Activated CD4-positive, alpha-beta T cell treated with anti-CD3 and anti-CD28 coated beads for 4 hours (primary cell): ENCODE measurements at regions not wholly inside any gene's neighbourhood (a gene's known extent, or its start where the extent isn't known, plus 50 kb on each side); places are given as distances from the start of the nearest gene placed in this dataset.

Experiments used
- DNase-seq, 2 donors: peaks; one replicate each; pipeline ENCODE4 v3.0.0-alpha.2; 2020

GRCh38 chr6:98783578-98783977 is 50.8 kb upstream of the POU3F2 start:
- no peak for DNase-seq
